Stimulated activated effector memory CD8-positive, alpha-beta T cell treated with anti-CD3 and anti-CD28 coated beads, Interleukin-12 subunit alpha, Interleukin-12 subunit beta, amount 100 ng/mL, for 72 hours (primary cell): ENCODE measurements at regions not wholly inside any gene's neighbourhood (a gene's known extent, or its start where the extent isn't known, plus 50 kb on each side); places are given as distances from the start of the nearest gene placed in this dataset.

Source experiments
- ATAC-seq: fragments of 150-1000 bp; cut with Tn5 transposase; 2 replicates; pipeline ENCODE4 v1.10.0; 2021
- DNase-seq, 2 donors: peaks; one replicate each; pipeline ENCODE4 v3.0.0; 2021 to 2022; ENCODE audit warnings: low spot score in 2 of 2
- H3K27ac Mint-ChIP-seq: one replicate; pipeline ENCODE4 v1.8.0; 2022; ENCODE audit warnings: mild to moderate bottlenecking, mixed read lengths
- H3K36me3 Mint-ChIP-seq: one replicate; pipeline ENCODE4 v1.8.0; 2022; ENCODE audit warnings: mild to moderate bottlenecking, mixed read lengths
- H3K4me1 Mint-ChIP-seq: one replicate; pipeline ENCODE4 v1.8.0; 2022; ENCODE audit warnings: mixed read lengths
- H3K4me3 Mint-ChIP-seq: one replicate; pipeline ENCODE4 v1.8.0; 2022; ENCODE audit warnings: mild to moderate bottlenecking, mixed read lengths
- H3K9me3 Mint-ChIP-seq: one replicate; pipeline ENCODE4 v1.8.0; 2022; ENCODE audit warnings: mixed read lengths

GRCh38 chr2:105580216-105580615, 164.5 kb upstream of the NCK2 start:
- no peak for DNase-seq
- Mint-ChIP-seq H3K36me3 (peaks cover 2% of the 10 kb centered on the region), H3K4me3 (no peak overlapping the region), H3K9me3 (no peaks in the 10 kb centered on the region), H3K27ac (no peak overlapping the region), H3K4me1 (peaks cover 20% of the 10 kb centered on the region)
- ATAC-seq = no peak

GRCh38 chr2:105578166-105578565, 166.5 kb upstream of the NCK2 start:
- ATAC-seq = no peak
- H3K9me3 Mint-ChIP-seq = no peaks in the 10 kb centered on the region
- H3K36me3 Mint-ChIP-seq = peaks cover 4% of the 10 kb centered on the region
- no peak overlapping the region for H3K4me3 Mint-ChIP-seq
- DNase-seq = no peak
- H3K27ac Mint-ChIP-seq = no peak overlapping the region
- H3K4me1 Mint-ChIP-seq = peaks cover 16% of the 10 kb centered on the region

GRCh38 chr2:105577762-105578161, 166.9 kb upstream of the NCK2 start:
- H3K4me3 Mint-ChIP-seq = no peak overlapping the region
- H3K9me3 Mint-ChIP-seq = no peaks in the 10 kb centered on the region
- no peak overlapping the region for H3K27ac Mint-ChIP-seq

GRCh38 chr2:105576440-105577241, 168.1 kb upstream of the NCK2 start:
- Mint-ChIP-seq H3K27ac (peak overlapping the region; percentile 85), H3K4me3 (no peak overlapping the region), H3K9me3 (no peaks in the 10 kb centered on the region), H3K36me3 (peaks cover 4% of the 10 kb centered on the region), H3K4me1 (peaks cover 16% of the 10 kb centered on the region)
- ATAC-seq = peak; percentile 52
- peak in 1 of 2 donors; percentile 52 for DNase-seq

More at GRCh38 chr2:105577762-105578161, 166.9 kb upstream of the NCK2 start:
- DNase-seq (no peak), ATAC-seq (no peak)
- peaks cover 16% of the 10 kb centered on the region for H3K4me1 Mint-ChIP-seq
- H3K36me3 Mint-ChIP-seq = peaks cover 4% of the 10 kb centered on the region

GRCh38 chr2:105576050-105576439, 168.7 kb upstream of the NCK2 start:
- Mint-ChIP-seq H3K36me3 (peaks cover 4% of the 10 kb centered on the region), H3K4me1 (peaks cover 16% of the 10 kb centered on the region), H3K4me3 (no peak overlapping the region), H3K9me3 (no peaks in the 10 kb centered on the region), H3K27ac (peak overlapping the region; percentile 85)
- ATAC-seq (no peak), DNase-seq (no peak)

- ATAC-seq (no peak), DNase-seq (no peak)
- peaks cover 4% of the 10 kb centered on the region for H3K36me3 Mint-ChIP-seq
- no peak overlapping the region for H3K4me3 Mint-ChIP-seq
- H3K4me1 Mint-ChIP-seq = peaks cover 16% of the 10 kb centered on the region
- peak overlapping the region; percentile 33 for H3K27ac Mint-ChIP-seq
- no peaks in the 10 kb centered on the region for H3K9me3 Mint-ChIP-seq
Measured at GRCh38 chr2:105575499-105576025, 169.2 kb upstream of the NCK2 start.

GRCh38 chr2:105574796-105575344, 169.8 kb upstream of the NCK2 start:
- H3K36me3 Mint-ChIP-seq = peaks cover 4% of the 10 kb centered on the region
- peak overlapping the region; percentile 33 for H3K27ac Mint-ChIP-seq
- H3K9me3 Mint-ChIP-seq = no peaks in the 10 kb centered on the region
- H3K4me3 Mint-ChIP-seq = no peak overlapping the region
- DNase-seq (no peak), ATAC-seq (no peak)
- peaks cover 16% of the 10 kb centered on the region for H3K4me1 Mint-ChIP-seq

GRCh38 chr2:105573910-105574655, 170.6 kb upstream of the NCK2 start:
- Mint-ChIP-seq H3K9me3 (no peaks in the 10 kb centered on the region), H3K4me3 (no peak overlapping the region), H3K27ac (no peak overlapping the region), H3K36me3 (peaks cover 4% of the 10 kb centered on the region), H3K4me1 (peaks cover 16% of the 10 kb centered on the region)
- DNase-seq (no peak), ATAC-seq (no peak)

- no peak overlapping the region for H3K27ac Mint-ChIP-seq
Measured at GRCh38 chr2:105573490-105573889, 171.2 kb upstream of the NCK2 start.

GRCh38 chr2:105571445-105571987, 172.7 kb upstream of the FHL2 start:
- Mint-ChIP-seq H3K4me1 (peaks cover 11% of the 10 kb centered on the region), H3K36me3 (peaks cover 4% of the 10 kb centered on the region), H3K9me3 (no peaks in the 10 kb centered on the region), H3K4me3 (no peak overlapping the region), H3K27ac (no peak overlapping the region)
- DNase-seq (no peak), ATAC-seq (peak; percentile 65)

More at GRCh38 chr2:105573490-105573889, 171.2 kb upstream of the NCK2 start:
- no peak overlapping the region for H3K4me3 Mint-ChIP-seq
- ATAC-seq (no peak), DNase-seq (no peak)
- H3K36me3 Mint-ChIP-seq = peaks cover 4% of the 10 kb centered on the region
- peaks cover 16% of the 10 kb centered on the region for H3K4me1 Mint-ChIP-seq
- no peaks in the 10 kb centered on the region for H3K9me3 Mint-ChIP-seq

GRCh38 chr2:105570757-105571156, 171.9 kb upstream of the FHL2 start:
- Mint-ChIP-seq H3K27ac (no peak overlapping the region), H3K9me3 (no peaks in the 10 kb centered on the region), H3K4me1 (peaks cover 7% of the 10 kb centered on the region), H3K36me3 (peaks cover 4% of the 10 kb centered on the region), H3K4me3 (no peak overlapping the region)
- ATAC-seq = no peak
- DNase-seq = no peak

- Mint-ChIP-seq H3K4me1 (peaks cover 3% of the 10 kb centered on the region), H3K4me3 (no peak overlapping the region), H3K36me3 (peaks cover 3% of the 10 kb centered on the region), H3K9me3 (no peaks in the 10 kb centered on the region), H3K27ac (no peak overlapping the region)
- ATAC-seq (no peak), DNase-seq (no peak)
Measured at GRCh38 chr2:105570326-105570725, 171.5 kb upstream of the FHL2 start.

- Mint-ChIP-seq H3K27ac (no peak overlapping the region), H3K4me3 (no peak overlapping the region), H3K36me3 (no peaks in the 10 kb centered on the region)
Measured at GRCh38 chr2:105569606-105570005, 170.8 kb upstream of the FHL2 start.

GRCh38 chr2:105567996-105568494, 169.2 kb upstream of the FHL2 start:
- no peak overlapping the region for H3K27ac Mint-ChIP-seq
- ATAC-seq (no peak), DNase-seq (no peak)
- H3K4me1 Mint-ChIP-seq = no peaks in the 10 kb centered on the region
- no peaks in the 10 kb centered on the region for H3K36me3 Mint-ChIP-seq
- H3K9me3 Mint-ChIP-seq = no peaks in the 10 kb centered on the region
- H3K4me3 Mint-ChIP-seq = no peak overlapping the region

More at GRCh38 chr2:105569606-105570005, 170.8 kb upstream of the FHL2 start:
- H3K4me1 Mint-ChIP-seq = no peaks in the 10 kb centered on the region
- no peaks in the 10 kb centered on the region for H3K9me3 Mint-ChIP-seq
- DNase-seq (no peak), ATAC-seq (no peak)
